NCI-H1694 (cell line): ENCODE measurements at regions not wholly inside any gene's neighbourhood (a gene's known extent, or its start where the extent isn't known, plus 50 kb on each side); places are given as distances from the start of the nearest gene placed in this dataset.
"Not testable (repeated sequence)": the region's sequence is repeated elsewhere in the genome, so short reads cannot be mapped to it uniquely, and the experiment has no call there.

ENCODE experiments used
- DNase-seq: peaks from one replicate; lab custom pipeline; 2025; lab: John Stamatoyannopoulos, UW

DNA sequence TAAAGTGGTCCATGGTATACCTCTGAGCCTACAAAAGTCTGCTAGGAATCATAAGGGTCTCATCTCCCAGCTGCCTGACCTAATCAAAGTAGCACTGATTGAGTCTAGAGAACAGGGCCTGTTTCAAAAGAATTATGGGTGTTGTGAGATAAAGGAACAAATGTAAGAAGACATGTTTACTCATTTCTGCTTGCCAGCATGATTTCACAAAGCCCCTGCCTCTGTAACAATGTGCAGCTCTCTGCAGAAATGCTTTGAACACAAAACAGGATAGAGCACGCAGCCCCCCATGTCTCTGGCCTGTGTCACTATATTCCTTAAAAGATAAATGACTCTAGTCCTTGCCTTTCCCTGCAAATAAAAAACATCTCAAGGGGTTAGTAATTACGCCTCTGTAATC, 94.7 kb upstream of the IGSF10 start:
- DNase-seq = no peak

DNA sequence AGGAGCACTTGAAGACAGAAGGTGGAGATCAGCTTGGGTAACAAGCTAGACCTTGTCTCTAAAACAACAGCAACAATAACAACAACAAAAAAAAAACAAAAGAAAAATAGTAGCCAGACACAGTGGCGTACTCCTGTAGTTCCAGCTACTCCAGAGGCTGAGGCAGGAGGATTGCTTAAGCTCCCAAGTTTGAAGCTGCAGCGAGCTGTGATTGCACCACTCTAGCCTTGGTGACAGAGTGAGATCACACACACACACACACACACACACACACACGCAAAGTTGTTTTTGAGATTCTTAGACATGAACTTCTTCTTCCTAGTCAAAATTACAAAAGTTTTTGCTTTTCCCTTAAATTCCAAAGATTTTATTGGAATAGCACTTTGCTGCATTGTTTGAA, 93.0 kb upstream of the IGSF10 start:
- DNase-seq = no peak

- no peak for DNase-seq
These were observed 91.7 kb upstream of the IGSF10 start for GRCh38 chr3:151552589-151552988.

GRCh38 chr3:151550642-151551041, 89.8 kb upstream of the IGSF10 start:
- DNase-seq = no peak

DNA sequence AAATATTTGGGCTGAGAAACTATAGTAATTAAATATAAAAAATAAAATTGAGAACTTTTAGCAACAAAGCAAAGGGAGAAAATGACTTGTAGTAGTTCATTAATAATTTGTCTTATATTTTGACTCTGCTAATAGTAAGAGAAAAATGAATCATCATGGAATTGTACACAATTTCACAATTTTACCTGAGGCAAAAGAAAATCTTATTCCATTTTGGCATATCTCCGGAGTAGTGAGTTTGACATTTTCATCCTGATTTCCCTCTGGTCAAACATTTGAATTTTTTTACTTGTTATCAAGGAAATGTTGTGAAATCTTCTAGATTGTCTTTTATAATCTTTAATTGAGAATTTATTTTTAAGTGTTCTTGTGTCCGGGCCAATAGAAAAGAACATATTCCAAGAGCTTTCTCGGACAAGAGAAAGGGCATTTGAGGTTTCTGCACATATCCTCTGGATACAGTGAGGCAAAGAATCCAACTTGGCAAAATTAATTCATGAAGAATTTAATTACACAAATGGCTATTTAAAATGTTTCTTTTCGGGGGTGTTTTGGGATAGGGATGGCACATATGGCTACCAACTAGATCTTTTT, 89.3 kb upstream of the IGSF10 start:
- DNase-seq = no peak

- DNase-seq = no peak
These were observed 87.3 kb upstream of the IGSF10 start for GRCh38 chr3:151548195-151548594.

GRCh38 chr3:151544164-151544548, 83.3 kb upstream of the IGSF10 start:
- no peak for DNase-seq

DNA sequence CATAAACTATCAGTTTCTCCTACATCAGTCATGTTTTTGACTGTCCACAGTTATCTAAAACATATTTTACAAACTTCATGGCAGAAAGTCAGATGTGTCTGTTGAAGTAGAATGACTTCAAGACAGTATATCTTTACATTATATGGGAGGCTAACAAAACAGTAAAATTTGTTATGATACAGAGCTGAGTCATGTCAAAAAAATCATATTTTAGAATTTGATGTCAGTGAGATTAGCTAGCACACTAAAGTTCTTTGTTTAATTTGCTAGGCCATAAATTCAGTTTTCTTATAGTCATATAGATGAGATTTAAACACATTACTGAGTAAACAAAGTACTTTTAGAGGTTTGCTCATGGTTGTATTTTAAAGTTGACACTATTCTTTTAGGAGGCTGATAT, 80.3 kb upstream of the IGSF10 start:
- no peak for DNase-seq

GRCh38 chr3:151539599-151539998, 78.7 kb upstream of the IGSF10 start:
- DNase-seq = no peak

DNA sequence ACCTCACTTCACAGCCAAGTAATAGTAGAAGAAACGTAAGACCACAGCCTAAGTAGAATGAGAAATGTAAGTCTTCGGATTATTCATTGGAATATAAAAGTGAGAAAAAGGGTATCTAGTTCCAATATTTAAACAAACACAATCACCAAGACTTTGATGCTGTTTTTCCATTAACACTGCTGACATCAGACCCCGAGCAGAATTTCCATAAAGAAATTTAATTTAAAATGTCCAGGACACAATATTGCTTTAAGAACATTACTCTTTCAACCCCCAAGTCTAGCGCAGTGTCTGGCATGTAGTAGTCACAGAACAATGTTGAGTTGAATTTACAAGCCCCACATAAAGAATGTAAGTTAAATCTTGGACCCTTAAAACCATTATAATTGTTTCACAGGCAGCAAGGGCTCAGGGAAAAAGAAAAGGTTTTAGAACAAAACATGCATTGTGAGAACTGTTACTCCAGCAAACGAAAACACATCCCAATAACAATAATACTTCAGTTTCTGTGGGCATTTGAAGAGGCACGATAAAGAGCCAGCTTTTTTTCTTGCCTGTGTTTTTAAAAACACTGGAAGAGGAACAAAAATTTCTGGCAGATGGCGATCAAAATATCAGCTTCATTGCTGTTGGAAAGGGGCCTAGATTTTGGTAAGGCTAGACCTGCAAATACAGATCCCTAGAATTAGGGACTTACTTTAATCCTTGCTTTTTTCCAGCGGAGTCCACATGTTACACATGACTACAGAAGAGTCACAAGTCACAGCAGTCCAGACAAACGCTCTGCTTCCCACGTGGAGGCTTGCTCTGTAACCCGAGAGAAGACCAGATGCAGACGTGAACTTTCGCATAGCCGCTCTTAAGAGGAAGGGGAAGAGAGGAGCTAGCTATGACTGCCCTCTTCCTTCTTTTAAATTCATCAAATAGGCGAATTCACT, 77.9 kb upstream of the IGSF10 start:
- peak; percentile 74 for DNase-seq

DNA sequence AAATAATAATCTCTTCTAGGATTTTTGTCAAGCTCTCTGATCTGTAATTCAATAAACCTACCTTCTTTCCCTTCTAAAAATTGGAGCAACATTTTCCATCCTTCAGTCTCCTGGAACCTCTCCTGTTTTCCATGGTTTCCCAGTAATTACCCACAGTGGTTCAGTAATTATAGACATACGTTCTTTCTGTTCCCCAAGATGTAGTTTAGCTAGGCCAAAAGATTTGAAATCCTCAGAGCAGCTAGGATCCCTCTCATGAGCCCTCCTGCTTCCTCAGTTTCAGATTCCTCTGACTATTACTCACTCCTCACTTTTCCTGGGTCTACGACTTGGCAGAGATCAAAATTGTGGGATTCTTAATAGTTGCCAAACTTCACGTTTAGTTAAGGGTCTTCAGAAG, 76.9 kb upstream of the IGSF10 start:
- no peak for DNase-seq

GRCh38 chr3:151526757-151527156, 65.9 kb upstream of the IGSF10 start:
- DNase-seq = no peak

- DNase-seq = no peak
These were observed 59.2 kb upstream of the IGSF10 start for GRCh38 chr3:151520105-151520504.

DNA sequence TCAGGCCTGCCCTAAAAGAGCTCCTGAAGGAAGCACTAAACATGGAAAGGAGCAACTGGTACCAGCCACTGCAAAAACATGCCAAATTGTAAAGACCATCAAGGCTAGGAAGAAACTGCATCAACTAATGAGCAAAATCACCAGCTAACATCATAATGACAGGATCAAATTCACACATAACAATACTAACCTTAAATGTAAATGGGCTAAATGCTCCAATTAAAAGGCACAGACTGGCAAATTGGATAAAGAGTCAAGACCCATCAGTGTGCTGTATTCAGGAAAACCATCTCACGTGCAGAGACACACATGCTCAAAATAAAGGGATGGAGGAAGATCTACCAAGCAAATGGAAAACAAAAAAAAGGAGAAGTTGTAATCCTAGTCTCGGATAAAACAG, 50.6 kb upstream of the IGSF10 start:
- not testable (repeated sequence) for DNase-seq
